IMR-90 (cell line): ENCODE measurements at regions not wholly inside any gene's neighbourhood (a gene's known extent, or its start where the extent isn't known, plus 50 kb on each side); places are given as distances from the start of the nearest gene placed in this dataset.

Experiments
- ATAC-seq: fragments of 200-7000 bp; cut with Tn5 transposase; 2 replicates; pipeline ENCODE4 v1.9.1; 2020; ENCODE audit warnings: low read depth, mild to moderate bottlenecking, moderate library complexity
- BruUV-seq: library from RNA; stranded (reverse); fragments of 400-500 nt; replicated peaks from 2 replicates; lab custom pipeline; 2021; lab: Mats Ljungman, UMichigan
- CTCF ChIA-PET: fragments of 300-600 bp; formaldehyde crosslinking; extraction: SDS; loops from one replicate; lab custom pipeline; 2021; ENCODE audit warnings: antibody characterized with exemption; lab: Yijun Ruan, JAX
- POLR2A ChIA-PET: fragments of 300-600 bp; sonication (Branson Sonifier 250); formaldehyde crosslinking; loops from one replicate; lab custom pipeline; 2022; ENCODE audit warnings: antibody characterized with exemption; ENCODE audit not compliant: unreplicated experiment; lab: Charles Lee
- DNase-seq: peaks from one replicate; pipeline ENCODE4 v3.0.0; 2013
- H2AFZ ChIP-seq: replicated peaks from 2 replicates; pipeline ENCODE3; 2013; ENCODE audit warnings: low read length, mild to moderate bottlenecking; ENCODE audit not compliant: poor library complexity
- H2AK5ac ChIP-seq: 2 replicates; pipeline ENCODE4 v1.6.1; 2013; ENCODE audit warnings: low read depth, low read length, inconsistent platforms
- H2AK9ac ChIP-seq: replicated peaks from 2 replicates; pipeline ENCODE3; 2013; ENCODE audit warnings: mild to moderate bottlenecking, low read depth, low read length, moderate library complexity; ENCODE audit not compliant: poor library complexity
- H2BK120ac ChIP-seq: 2 replicates; pipeline ENCODE4 v1.6.1; 2013; ENCODE audit warnings: low read depth, low read length, inconsistent platforms
- H2BK15ac ChIP-seq: 3 replicates; pipeline ENCODE4 v1.6.1; 2013; ENCODE audit warnings: low read depth, low read length, inconsistent platforms
- H2BK20ac ChIP-seq: 2 replicates; pipeline ENCODE4 v1.6.1; 2013; ENCODE audit warnings: low read depth, mild to moderate bottlenecking, inconsistent platforms, low read length, moderate library complexity
- H2BK5ac ChIP-seq: 2 replicates; pipeline ENCODE4 v1.6.1; 2013; ENCODE audit warnings: mild to moderate bottlenecking, low read depth, low read length, inconsistent platforms; ENCODE audit not compliant: poor library complexity, severe bottlenecking
- H3K14ac ChIP-seq: replicated peaks from 2 replicates; pipeline ENCODE4 v1.6.1; 2013; ENCODE audit warnings: low read depth, low read length, inconsistent platforms
- H3K18ac ChIP-seq: 2 replicates; pipeline ENCODE4 v1.6.1; 2013; ENCODE audit warnings: low read depth, low read length, control low read depth
- H3K23ac ChIP-seq: 2 replicates; pipeline ENCODE4 v1.6.1; 2013; ENCODE audit warnings: low read depth, low read length, inconsistent platforms
- H3K27ac ChIP-seq: 2 replicates; pipeline ENCODE4 v1.5.1; 2013; ENCODE audit warnings: mild to moderate bottlenecking, control low read depth, low read length; ENCODE audit not compliant: insufficient read depth
- H3K27me3 ChIP-seq: 2 replicates; pipeline ENCODE4 v1.6.1; 2013; ENCODE audit warnings: low read length; ENCODE audit not compliant: control insufficient read depth, insufficient read depth
- H3K36me3 ChIP-seq: 2 replicates; pipeline ENCODE4 v1.6.1; 2013; ENCODE audit warnings: low read length, mixed read lengths; ENCODE audit not compliant: control insufficient read depth, insufficient read depth
- H3K4ac ChIP-seq: 2 replicates; pipeline ENCODE4 v1.6.1; 2013; ENCODE audit warnings: low read depth, low read length, inconsistent platforms
- H3K4me1 ChIP-seq: 2 replicates; pipeline ENCODE4 v1.6.1; 2013; ENCODE audit warnings: low read length, mixed read lengths; ENCODE audit not compliant: control insufficient read depth, insufficient read depth
- H3K4me2 ChIP-seq: 2 replicates; pipeline ENCODE4 v1.6.1; 2013; ENCODE audit warnings: low read depth, mild to moderate bottlenecking, control low read depth, low read length, moderate library complexity
- H3K4me3 ChIP-seq: 2 replicates; pipeline ENCODE4 v1.5.1; 2013; ENCODE audit warnings: low read depth, mild to moderate bottlenecking, control low read depth, low read length, moderate library complexity; ENCODE audit not compliant: insufficient read depth
- H3K56ac ChIP-seq: 2 replicates; pipeline ENCODE4 v1.6.1; 2013; ENCODE audit warnings: low read length, inconsistent platforms; ENCODE audit not compliant: insufficient read depth; ENCODE audit errors: extremely low read depth
- H3K79me1 ChIP-seq, 2 experiments: 2 replicates each; pipeline ENCODE4 v1.6.1; 2013; ENCODE audit warnings: low read length in 2 of 2, inconsistent platforms in 1 of 2, low read depth in 1 of 2
- H3K9ac ChIP-seq: 2 replicates; pipeline ENCODE4 v1.6.1; 2013; ENCODE audit warnings: low read depth, low read length, control low read depth
- H3K9me1 ChIP-seq: 2 replicates; pipeline ENCODE4 v1.6.1; 2013; ENCODE audit warnings: low read length, inconsistent platforms; ENCODE audit not compliant: insufficient read depth
- H3K9me3 ChIP-seq: 2 replicates; pipeline ENCODE4 v1.6.1; 2013; ENCODE audit warnings: low read length; ENCODE audit not compliant: control insufficient read depth, insufficient read depth
- H4K20me1 ChIP-seq: 2 replicates; pipeline ENCODE4 v1.6.1; 2013; ENCODE audit warnings: low read length, inconsistent platforms; ENCODE audit not compliant: insufficient read depth
- H4K5ac ChIP-seq: 2 replicates; pipeline ENCODE4 v1.6.1; 2013; ENCODE audit warnings: mild to moderate bottlenecking, low read depth, low read length, control low read depth
- H4K8ac ChIP-seq, 2 experiments: 2 replicates each; pipeline ENCODE4 v1.6.1; 2013; ENCODE audit warnings: low read depth in 2 of 2, low read length in 2 of 2, control low read depth in 1 of 2, inconsistent platforms in 1 of 2
- H4K91ac ChIP-seq: 2 replicates; pipeline ENCODE4 v1.6.1; 2013; ENCODE audit warnings: low read depth, low read length, inconsistent platforms; ENCODE audit not compliant: insufficient read depth
- BHLHE40 ChIP-seq: fragments of 150-350 bp; IDR thresholded peaks from 2 replicates; pipeline ENCODE4 v1.6.1; 2016; ENCODE audit warnings: mild to moderate bottlenecking, low read depth, low read length
- CEBPB ChIP-seq: IDR thresholded peaks from 2 replicates; pipeline ENCODE4 v1.6.1; 2012; ENCODE audit warnings: low read depth, low read length, improper control_type of control experiment
- CHD1 ChIP-seq: IDR thresholded peaks from 2 replicates; pipeline ENCODE4 v1.6.1; 2012; ENCODE audit warnings: low read depth, low read length, improper control_type of control experiment
- CTCF ChIP-seq: conservative IDR thresholded peaks from 2 replicates; pipeline ENCODE4 v1.5.1; 2012; ENCODE audit warnings: mild to moderate bottlenecking, low read depth, low read length, improper control_type of control experiment
- FOS ChIP-seq: fragments of 150-350 bp; IDR thresholded peaks from 2 replicates; pipeline ENCODE4 v1.6.1; 2016; ENCODE audit warnings: low read depth, low read length
- MAFK ChIP-seq: IDR thresholded peaks from 2 replicates; pipeline ENCODE4 v1.6.1; 2012; ENCODE audit warnings: low read depth, low read length, improper control_type of control experiment
- MAZ ChIP-seq: IDR thresholded peaks from 2 replicates; pipeline ENCODE4 v1.6.1; 2012; ENCODE audit warnings: low read depth, mild to moderate bottlenecking, low read length, improper control_type of control experiment, moderate library complexity, borderline replicate concordance
- NFE2L2 ChIP-seq: fragments of 150-350 bp; IDR thresholded peaks from 2 replicates; pipeline ENCODE4 v1.6.1; 2016; ENCODE audit warnings: low read depth, mild to moderate bottlenecking, low read length
- RAD21 ChIP-seq: IDR thresholded peaks from 2 replicates; pipeline ENCODE4 v1.6.1; 2012; ENCODE audit warnings: low read length, improper control_type of control experiment
- RCOR1 ChIP-seq: IDR thresholded peaks from 2 replicates; pipeline ENCODE4 v1.6.1; 2012; ENCODE audit warnings: mild to moderate bottlenecking, low read length, improper control_type of control experiment; ENCODE audit not compliant: insufficient replicate concordance
- WGBS, 2 experiments: methylation state at CpG; one replicate each; pipeline versions ENCODE4 v1.1.5 to v1.1.7; 2013; ENCODE audit warnings: missing lambda C conversion rate in 2 of 2; ENCODE audit not compliant: insufficient read length in 1 of 2; ENCODE audit errors: extremely low coverage in 2 of 2; 5-methylcytosine and 5-hydroxymethylcytosine counted together
- dilution Hi-C: fragments of 300-500 bp; cut with HindIII; formaldehyde crosslinking; loops from one replicate; pipeline ENCODE4 v1.14.3; 2018; ENCODE audit warnings: low sequenced_read_pairs; ENCODE audit not compliant: unreplicated experiment
- in situ Hi-C: fragments of 300-500 bp; cut with MboI; formaldehyde crosslinking; loops from 3 replicates; pipeline ENCODE4 v1.14.3; 2019; ENCODE audit warnings: low sequenced_read_pairs, inconsistent platforms, mixed read lengths
- intact Hi-C: fragments of 100-400 bp; cut with micrococcal nuclease; formaldehyde crosslinking; loops from 2 replicates; pipeline ENCODE4 v1.10.0; 2022
- TF ChIP-seq, protein P1 (sequence below): fragments of 150-350 bp; IDR thresholded peaks from 2 replicates; pipeline ENCODE4 v1.6.1; 2017; ENCODE audit warnings: mild to moderate bottlenecking, antibody characterized with exemption, low read length, low read depth

DNA sequence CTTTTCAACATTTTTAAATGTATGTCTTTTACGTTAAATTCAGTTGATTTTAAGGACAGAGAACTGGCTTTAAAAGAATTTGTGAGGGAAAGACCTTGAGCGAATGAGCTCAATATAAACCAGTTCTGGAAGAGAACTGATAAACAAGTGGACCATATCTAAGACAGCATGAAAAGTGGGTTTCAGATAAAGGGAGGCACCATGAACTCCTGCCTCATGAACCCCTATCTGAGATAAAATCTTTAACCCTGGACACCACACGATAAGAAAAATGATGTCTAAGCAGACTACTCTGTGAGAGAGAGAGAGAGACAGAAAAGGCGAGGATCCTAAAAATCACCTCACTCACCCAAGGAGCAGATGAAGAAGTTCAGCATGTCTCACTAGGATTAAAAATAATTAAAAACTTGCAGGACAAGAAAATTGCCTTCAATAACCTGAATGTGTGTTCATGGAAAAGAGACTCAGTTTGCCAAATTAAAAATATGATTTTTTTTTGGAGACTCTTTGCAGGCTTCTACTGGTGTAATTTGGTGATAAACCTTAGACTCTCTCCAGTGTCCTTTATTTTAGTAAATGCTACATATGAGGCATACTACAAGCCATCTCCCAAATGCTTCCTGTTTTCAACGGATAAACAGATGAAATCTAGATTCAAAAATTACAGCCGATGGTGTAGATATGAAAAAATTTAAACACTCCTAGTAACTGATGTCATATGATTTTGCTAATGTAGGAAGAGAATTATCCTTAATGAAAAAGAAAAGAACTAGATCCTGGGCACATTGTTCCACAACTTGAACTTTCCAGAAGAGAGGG, 299.5 kb downstream of the ADGB start:
- TF ChIP-seq CHD1: no peak
- TF ChIP-seq BHLHE40: no peak
- TF ChIP-seq RCOR1: no peak
- no peak for TF ChIP-seq CTCF
- no peak for TF ChIP-seq RAD21
- TF ChIP-seq CEBPB: no peak
- no peak for TF ChIP-seq MAZ
- TF ChIP-seq FOS: no peak
- TF ChIP-seq NFE2L2: no peak
- no peak for TF ChIP-seq MAFK
- TF ChIP-seq, protein P1, sequence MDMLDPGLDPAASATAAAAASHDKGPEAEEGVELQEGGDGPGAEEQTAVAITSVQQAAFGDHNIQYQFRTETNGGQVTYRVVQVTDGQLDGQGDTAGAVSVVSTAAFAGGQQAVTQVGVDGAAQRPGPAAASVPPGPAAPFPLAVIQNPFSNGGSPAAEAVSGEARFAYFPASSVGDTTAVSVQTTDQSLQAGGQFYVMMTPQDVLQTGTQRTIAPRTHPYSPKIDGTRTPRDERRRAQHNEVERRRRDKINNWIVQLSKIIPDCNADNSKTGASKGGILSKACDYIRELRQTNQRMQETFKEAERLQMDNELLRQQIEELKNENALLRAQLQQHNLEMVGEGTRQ: no peak
- H3K4ac ChIP-seq: no peak overlapping the region
- H3K4me2 ChIP-seq: no peak overlapping the region
- H4K5ac ChIP-seq: no peak overlapping the region
- no peak overlapping the region for H2BK5ac ChIP-seq
- H3K4me3 ChIP-seq: no peak overlapping the region
- no TSS peak for BruUV-seq
- dilution Hi-C loops: no loop called here
- no peak overlapping the region for H4K91ac ChIP-seq
- H2BK20ac ChIP-seq: peak overlapping the region; percentile 9; the same call in 1 of the 2 replicates
- H2BK120ac ChIP-seq: 0 out of 2 replicates have a peak overlapping the region, but pooled peaks have one; percentile 13
- H3K14ac ChIP-seq: no peak overlapping the region
- no peak overlapping the region for H2AK5ac ChIP-seq
- ATAC-seq (no peak), DNase-seq (no peak)
- H3K9me3 ChIP-seq: no peaks in the 10 kb centered on the region
- no peak overlapping the region for H2BK15ac ChIP-seq
- in situ Hi-C loops: no loop called here
- H3K23ac ChIP-seq: no peak overlapping the region
- ChIA-PET CTCF (no interaction called here), POLR2A (no interaction called here)
- H3K27me3 ChIP-seq: no peaks in the 10 kb centered on the region
- intact Hi-C loops: no loop called here
- H3K27ac ChIP-seq: no peak overlapping the region
- no peaks in the 10 kb centered on the region for H3K9me1 ChIP-seq
- no peaks in the 10 kb centered on the region for H3K36me3 ChIP-seq
- H2AK9ac ChIP-seq: no peak overlapping the region
- H4K8ac ChIP-seq: no peak overlapping the region
- H3K18ac ChIP-seq: no peak overlapping the region
- peaks cover 2% of the 10 kb centered on the region; the same call in 1 of the 2 replicates for H3K4me1 ChIP-seq
- H4K20me1 ChIP-seq: no peaks in the 10 kb centered on the region
- WGBS, 2 experiments: no CpG with 5 or more reads among the region's 6 CpGs
- no peak overlapping the region for H2AFZ ChIP-seq
- H3K9ac ChIP-seq: no peak overlapping the region
- no peaks in the 10 kb centered on the region for H3K79me1 ChIP-seq
- H3K56ac ChIP-seq: no peak overlapping the region
